Panc1 (cell line): ENCODE measurements at regions not wholly inside any gene's neighbourhood (a gene's known extent, or its start where the extent isn't known, plus 50 kb on each side); places are given as distances from the start of the nearest gene placed in this dataset.
"Not testable (repeated sequence)": the region's sequence is repeated elsewhere in the genome, so short reads cannot be mapped to it uniquely, and the experiment has no call there.

Experiments used
- CTCF ChIP-seq: fragments of 450-650 bp; IDR thresholded peaks from 2 replicates; pipeline ENCODE4 v1.5.1; 2017; ENCODE audit warnings: mild to moderate bottlenecking
- REST ChIP-seq, 2 experiments: IDR thresholded peaks; 2 replicates each; pipeline ENCODE4 v1.6.1; 2011 to 2012; ENCODE audit warnings: low read depth in 2 of 2, control low read depth in 1 of 2, low read length in 1 of 2, mild to moderate bottlenecking in 1 of 2, moderate library complexity in 1 of 2; ENCODE audit not compliant: insufficient read depth in 1 of 2
- TCF7L2 ChIP-seq: IDR thresholded peaks from 2 replicates; pipeline ENCODE4 v1.6.1; 2011; ENCODE audit warnings: mild to moderate bottlenecking, low read depth, low read length, inconsistent platforms

DNA sequence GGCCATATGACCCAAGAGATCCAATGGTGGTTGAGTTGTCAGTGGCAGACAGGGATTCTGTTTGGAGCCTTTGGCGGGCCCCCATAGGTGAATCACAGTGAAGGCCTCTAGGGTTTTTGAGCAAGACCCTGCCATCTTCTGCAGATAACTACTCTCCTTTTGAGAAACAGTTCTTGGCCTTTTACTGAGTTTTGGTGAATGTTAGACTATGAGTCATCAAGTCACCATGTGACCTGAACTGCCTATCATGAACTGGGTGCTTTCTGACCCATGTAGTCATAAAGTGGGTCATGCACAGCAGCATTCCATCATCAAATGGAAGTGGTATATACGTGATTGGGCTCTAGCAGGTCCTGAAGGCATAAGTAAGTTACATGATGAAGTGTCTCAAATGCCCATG lies 236.6 kb downstream of the TFAP2B start:
- not testable (repeated sequence) for TF ChIP-seq CTCF; REST (IDR thresholded peaks at IDR 0.05; ENCODE audit: insufficient read depth in 1 of 2, low read depth in 2 of 2, low read length in 1 of 2); TCF7L2
